HG03135 (cell line): ENCODE measurements at regions not wholly inside any gene's neighbourhood (a gene's known extent, or its start where the extent isn't known, plus 50 kb on each side); places are given as distances from the start of the nearest gene placed in this dataset.

Experiments used
- ATAC-seq: cut with Tn5 transposase; IDR thresholded peaks from one replicate; pipeline ENCODE4 v1.9.1; 2021; ENCODE audit warnings: mild to moderate bottlenecking, moderate library complexity; ENCODE audit not compliant: unreplicated experiment

DNA sequence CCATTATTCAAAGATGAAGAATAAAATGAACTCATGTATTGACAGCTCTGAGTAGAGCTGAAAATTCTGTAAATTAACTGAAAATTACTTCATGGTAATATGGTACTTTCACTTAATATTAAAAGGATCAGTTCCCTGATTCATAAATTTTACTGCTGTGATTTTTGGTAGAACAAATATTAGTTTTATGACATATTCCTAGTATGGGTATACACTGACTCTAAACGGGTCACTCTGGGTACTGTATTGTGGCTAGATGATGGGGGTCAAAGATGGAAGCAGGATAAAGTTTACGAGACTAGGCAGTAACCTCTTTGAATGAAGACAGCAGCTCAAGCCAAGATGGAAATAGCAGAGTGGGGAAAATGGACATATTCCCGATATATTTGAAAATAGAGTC is 135.5 kb downstream of the NUAK1 start:
- ATAC-seq: no peak

DNA sequence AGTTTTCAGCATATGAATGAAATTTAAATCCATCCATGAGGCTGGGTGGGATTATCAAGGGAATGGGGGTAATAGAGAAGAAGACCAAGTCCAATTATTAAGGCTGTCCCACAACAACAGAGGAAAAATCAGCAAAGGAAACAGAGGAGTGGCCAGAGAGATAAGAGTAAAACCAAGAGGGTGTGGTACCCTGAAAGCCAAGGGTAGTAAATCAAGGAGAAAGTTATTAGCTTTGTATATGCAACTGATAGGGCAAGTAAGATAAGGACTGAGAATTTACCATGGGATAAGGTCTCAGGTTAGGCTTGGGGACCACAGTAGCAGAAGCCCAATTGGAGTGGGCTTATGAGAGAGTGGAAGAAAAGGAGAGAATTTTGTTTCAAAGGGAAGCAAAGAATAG is 134.5 kb downstream of the NUAK1 start:
- no peak for ATAC-seq

DNA sequence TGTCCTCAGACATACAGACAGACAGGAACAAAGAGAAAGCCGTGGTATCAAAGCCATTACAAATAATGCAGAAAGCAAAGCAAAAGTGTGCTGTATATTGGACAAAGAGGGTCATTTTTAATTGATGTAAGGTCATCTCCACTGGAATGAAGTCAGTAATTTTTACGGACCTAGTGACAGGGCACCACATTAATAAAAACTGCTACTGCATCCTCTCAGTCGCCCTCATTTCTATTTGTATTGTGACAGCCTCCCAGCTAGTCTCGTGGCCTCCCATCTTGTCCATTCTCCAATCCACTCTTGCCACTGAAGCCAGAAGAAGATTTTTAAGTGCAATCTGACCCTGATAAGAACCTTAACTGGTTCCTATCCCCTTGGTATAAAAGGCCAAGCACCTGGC is 132.4 kb downstream of the NUAK1 start:
- no peak for ATAC-seq

DNA sequence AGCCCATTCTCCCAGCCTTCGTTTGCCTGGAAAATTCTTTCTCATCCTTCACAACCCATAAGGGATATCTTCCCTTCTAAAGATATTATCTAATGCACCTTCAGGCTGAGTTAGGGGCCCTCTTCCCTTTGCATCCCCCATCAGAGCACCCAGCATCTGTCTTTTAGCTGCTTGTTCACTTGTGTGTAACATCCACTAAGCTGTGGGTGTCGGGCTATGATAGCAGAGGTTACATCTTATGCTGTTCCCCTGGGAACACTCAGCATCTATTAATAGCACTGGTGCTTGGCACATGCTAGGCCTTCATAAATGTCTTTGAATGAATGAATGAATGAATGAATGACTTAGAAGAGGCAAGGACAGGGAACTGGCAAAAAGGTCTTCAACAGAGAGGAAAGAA is 131.8 kb downstream of the NUAK1 start:
- ATAC-seq: no peak

DNA sequence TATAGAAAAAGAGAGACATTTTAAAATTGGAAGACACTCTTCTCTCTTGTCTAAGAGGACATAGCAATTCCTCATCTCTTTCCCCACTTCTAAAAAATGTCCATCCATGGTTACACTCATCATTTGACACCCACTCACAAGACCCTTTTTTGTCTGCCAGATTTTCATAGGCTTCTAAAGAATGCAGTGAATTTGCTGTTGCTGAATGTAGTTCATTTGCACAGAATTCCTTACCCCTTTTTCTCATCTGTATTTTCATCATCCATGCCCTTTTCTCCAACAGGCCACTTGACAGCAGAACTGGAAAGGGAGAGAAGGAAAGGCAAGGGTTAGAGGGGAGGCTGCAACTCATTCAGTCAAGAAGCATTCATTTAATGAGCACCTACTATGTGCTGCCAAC is 128.0 kb downstream of the NUAK1 start:
- no peak for ATAC-seq
